Type B pancreatic cell (in vitro differentiated cells): ENCODE measurements at regions not wholly inside any gene's neighbourhood (a gene's known extent, or its start where the extent isn't known, plus 50 kb on each side); places are given as distances from the start of the nearest gene placed in this dataset.

Experiments
- DNase-seq: peaks from one replicate; pipeline ENCODE4 v3.0.0; 2021; ENCODE audit warnings: mixed read lengths; ENCODE audit not compliant: unreplicated experiment; ENCODE audit errors: extremely low spot score
- H3K27ac Mint-ChIP-seq: 2 replicates; pipeline ENCODE4 v1.8.0; 2021; ENCODE audit warnings: mild to moderate bottlenecking, mixed read lengths
- H3K27me3 Mint-ChIP-seq: 2 replicates; pipeline ENCODE4 v1.8.0; 2021; ENCODE audit warnings: mixed read lengths
- H3K36me3 Mint-ChIP-seq: 2 replicates; pipeline ENCODE4 v1.8.0; 2021; ENCODE audit warnings: mixed read lengths
- H3K4me1 Mint-ChIP-seq: one replicate; pipeline ENCODE4 v1.8.0; 2021; ENCODE audit warnings: mixed read lengths; ENCODE audit not compliant: unreplicated experiment
- H3K4me3 Mint-ChIP-seq: 2 replicates; pipeline ENCODE4 v1.8.0; 2021; ENCODE audit warnings: mild to moderate bottlenecking, mixed read lengths
- H3K9me3 Mint-ChIP-seq: 2 replicates; pipeline ENCODE4 v1.8.0; 2021; ENCODE audit warnings: mixed read lengths
- CTCF ChIP-seq: fragments of 200-600 bp; sonication (generic); conservative IDR thresholded peaks from 2 replicates; pipeline ENCODE4 v1.5.0; 2021; ENCODE audit warnings: antibody characterized with exemption, mild to moderate bottlenecking

GRCh38 chr2:239674101-239674980 is 273.5 kb upstream of the HDAC4 start:
- no peak for DNase-seq
- H3K27ac Mint-ChIP-seq = no peak overlapping the region
- H3K27me3 Mint-ChIP-seq = peaks cover 4% of the 10 kb centered on the region
- no peaks in the 10 kb centered on the region for H3K9me3 Mint-ChIP-seq
- no peak overlapping the region for H3K4me3 Mint-ChIP-seq
- no peaks in the 10 kb centered on the region for H3K36me3 Mint-ChIP-seq
- TF ChIP-seq CTCF = no peak
- no peaks in the 10 kb centered on the region for H3K4me1 Mint-ChIP-seq

DNA sequence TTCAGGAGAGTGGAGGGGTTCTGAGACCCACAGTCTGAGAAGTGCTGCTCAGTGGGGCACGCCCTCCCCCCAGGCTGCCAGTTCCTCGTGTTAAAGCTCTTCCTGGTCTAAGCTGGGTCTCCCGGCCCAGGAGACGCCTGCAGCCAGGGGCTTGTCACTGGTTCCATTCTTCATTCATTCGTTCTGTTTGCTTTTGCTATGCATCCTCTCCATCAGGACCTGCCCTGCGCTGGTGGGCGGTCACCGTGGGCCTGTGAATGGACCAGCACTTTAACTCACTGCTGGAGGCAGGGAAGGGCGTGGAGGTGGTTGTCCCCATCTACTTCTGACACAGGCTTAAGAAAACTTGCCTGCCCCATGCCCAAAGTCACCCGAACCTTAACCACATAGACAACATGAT is 272.8 kb upstream of the HDAC4 start:
- H3K36me3 Mint-ChIP-seq = no peaks in the 10 kb centered on the region
- H3K27ac Mint-ChIP-seq = no peak overlapping the region
- H3K4me3 Mint-ChIP-seq = no peak overlapping the region
- no peaks in the 10 kb centered on the region for H3K4me1 Mint-ChIP-seq
- peaks cover 7% of the 10 kb centered on the region for H3K27me3 Mint-ChIP-seq
- no peaks in the 10 kb centered on the region for H3K9me3 Mint-ChIP-seq
- no peak for TF ChIP-seq CTCF
- DNase-seq = no peak

- Mint-ChIP-seq H3K27me3 (peaks cover 7% of the 10 kb centered on the region), H3K9me3 (no peaks in the 10 kb centered on the region), H3K4me3 (no peak overlapping the region), H3K4me1 (no peaks in the 10 kb centered on the region), H3K27ac (no peak overlapping the region), H3K36me3 (no peaks in the 10 kb centered on the region)
- no peak for TF ChIP-seq CTCF
- DNase-seq = no peak
These were observed 271.4 kb upstream of the HDAC4 start for GRCh38 chr2:239671916-239672849.

- H3K4me3 Mint-ChIP-seq = no peak overlapping the region
- no peak for DNase-seq
- no peak for TF ChIP-seq CTCF
- no peaks in the 10 kb centered on the region for H3K9me3 Mint-ChIP-seq
- H3K36me3 Mint-ChIP-seq = no peaks in the 10 kb centered on the region
- H3K27me3 Mint-ChIP-seq = peaks cover 7% of the 10 kb centered on the region
- no peak overlapping the region for H3K27ac Mint-ChIP-seq
- H3K4me1 Mint-ChIP-seq = no peaks in the 10 kb centered on the region
These were observed 270.7 kb upstream of the HDAC4 start for GRCh38 chr2:239671471-239671870.

GRCh38 chr2:239670463-239671120 is 269.8 kb upstream of the HDAC4 start:
- no peak overlapping the region for H3K27ac Mint-ChIP-seq
- H3K27me3 Mint-ChIP-seq = peaks cover 7% of the 10 kb centered on the region
- no peaks in the 10 kb centered on the region for H3K36me3 Mint-ChIP-seq

More at GRCh38 chr2:239670463-239671120, 269.8 kb upstream of the HDAC4 start:
- H3K4me1 Mint-ChIP-seq = no peaks in the 10 kb centered on the region
- TF ChIP-seq CTCF = no peak
- no peaks in the 10 kb centered on the region for H3K9me3 Mint-ChIP-seq
- DNase-seq = no peak
- no peak overlapping the region for H3K4me3 Mint-ChIP-seq
